IMR-90 (cell line): ENCODE measurements at regions not wholly inside any gene's neighbourhood (a gene's known extent, or its start where the extent isn't known, plus 50 kb on each side); places are given as distances from the start of the nearest gene placed in this dataset.

ENCODE experiments used
- ATAC-seq: fragments of 200-7000 bp; cut with Tn5 transposase; 2 replicates; pipeline ENCODE4 v1.9.1; 2020; ENCODE audit warnings: low read depth, mild to moderate bottlenecking, moderate library complexity
- BruUV-seq: library from RNA; stranded (reverse); fragments of 400-500 nt; replicated peaks from 2 replicates; lab custom pipeline; 2021; lab: Mats Ljungman, UMichigan
- CTCF ChIA-PET: fragments of 300-600 bp; formaldehyde crosslinking; extraction: SDS; loops from one replicate; lab custom pipeline; 2021; ENCODE audit warnings: antibody characterized with exemption; lab: Yijun Ruan, JAX
- POLR2A ChIA-PET: fragments of 300-600 bp; sonication (Branson Sonifier 250); formaldehyde crosslinking; loops from one replicate; lab custom pipeline; 2022; ENCODE audit warnings: antibody characterized with exemption; ENCODE audit not compliant: unreplicated experiment; lab: Charles Lee
- DNase-seq: peaks from one replicate; pipeline ENCODE4 v3.0.0; 2013
- H2AFZ ChIP-seq: replicated peaks from 2 replicates; pipeline ENCODE3; 2013; ENCODE audit warnings: low read length, mild to moderate bottlenecking; ENCODE audit not compliant: poor library complexity
- H2AK5ac ChIP-seq: 2 replicates; pipeline ENCODE4 v1.6.1; 2013; ENCODE audit warnings: low read depth, low read length, inconsistent platforms
- H2AK9ac ChIP-seq: replicated peaks from 2 replicates; pipeline ENCODE3; 2013; ENCODE audit warnings: mild to moderate bottlenecking, low read depth, low read length, moderate library complexity; ENCODE audit not compliant: poor library complexity
- H2BK120ac ChIP-seq: 2 replicates; pipeline ENCODE4 v1.6.1; 2013; ENCODE audit warnings: low read depth, low read length, inconsistent platforms
- H2BK15ac ChIP-seq: 3 replicates; pipeline ENCODE4 v1.6.1; 2013; ENCODE audit warnings: low read depth, low read length, inconsistent platforms
- H2BK20ac ChIP-seq: 2 replicates; pipeline ENCODE4 v1.6.1; 2013; ENCODE audit warnings: low read depth, mild to moderate bottlenecking, inconsistent platforms, low read length, moderate library complexity
- H2BK5ac ChIP-seq: 2 replicates; pipeline ENCODE4 v1.6.1; 2013; ENCODE audit warnings: mild to moderate bottlenecking, low read depth, low read length, inconsistent platforms; ENCODE audit not compliant: poor library complexity, severe bottlenecking
- H3K14ac ChIP-seq: replicated peaks from 2 replicates; pipeline ENCODE4 v1.6.1; 2013; ENCODE audit warnings: low read depth, low read length, inconsistent platforms
- H3K18ac ChIP-seq: 2 replicates; pipeline ENCODE4 v1.6.1; 2013; ENCODE audit warnings: low read depth, low read length, control low read depth
- H3K23ac ChIP-seq: 2 replicates; pipeline ENCODE4 v1.6.1; 2013; ENCODE audit warnings: low read depth, low read length, inconsistent platforms
- H3K27ac ChIP-seq: 2 replicates; pipeline ENCODE4 v1.5.1; 2013; ENCODE audit warnings: mild to moderate bottlenecking, control low read depth, low read length; ENCODE audit not compliant: insufficient read depth
- H3K27me3 ChIP-seq: 2 replicates; pipeline ENCODE4 v1.6.1; 2013; ENCODE audit warnings: low read length; ENCODE audit not compliant: control insufficient read depth, insufficient read depth
- H3K36me3 ChIP-seq: 2 replicates; pipeline ENCODE4 v1.6.1; 2013; ENCODE audit warnings: low read length, mixed read lengths; ENCODE audit not compliant: control insufficient read depth, insufficient read depth
- H3K4ac ChIP-seq: 2 replicates; pipeline ENCODE4 v1.6.1; 2013; ENCODE audit warnings: low read depth, low read length, inconsistent platforms
- H3K4me1 ChIP-seq: 2 replicates; pipeline ENCODE4 v1.6.1; 2013; ENCODE audit warnings: low read length, mixed read lengths; ENCODE audit not compliant: control insufficient read depth, insufficient read depth
- H3K4me2 ChIP-seq: 2 replicates; pipeline ENCODE4 v1.6.1; 2013; ENCODE audit warnings: low read depth, mild to moderate bottlenecking, control low read depth, low read length, moderate library complexity
- H3K4me3 ChIP-seq: 2 replicates; pipeline ENCODE4 v1.5.1; 2013; ENCODE audit warnings: low read depth, mild to moderate bottlenecking, control low read depth, low read length, moderate library complexity; ENCODE audit not compliant: insufficient read depth
- H3K56ac ChIP-seq: 2 replicates; pipeline ENCODE4 v1.6.1; 2013; ENCODE audit warnings: low read length, inconsistent platforms; ENCODE audit not compliant: insufficient read depth; ENCODE audit errors: extremely low read depth
- H3K79me1 ChIP-seq, 2 experiments: 2 replicates each; pipeline ENCODE4 v1.6.1; 2013; ENCODE audit warnings: low read length in 2 of 2, inconsistent platforms in 1 of 2, low read depth in 1 of 2
- H3K9ac ChIP-seq: 2 replicates; pipeline ENCODE4 v1.6.1; 2013; ENCODE audit warnings: low read depth, low read length, control low read depth
- H3K9me1 ChIP-seq: 2 replicates; pipeline ENCODE4 v1.6.1; 2013; ENCODE audit warnings: low read length, inconsistent platforms; ENCODE audit not compliant: insufficient read depth
- H3K9me3 ChIP-seq: 2 replicates; pipeline ENCODE4 v1.6.1; 2013; ENCODE audit warnings: low read length; ENCODE audit not compliant: control insufficient read depth, insufficient read depth
- H4K20me1 ChIP-seq: 2 replicates; pipeline ENCODE4 v1.6.1; 2013; ENCODE audit warnings: low read length, inconsistent platforms; ENCODE audit not compliant: insufficient read depth
- H4K5ac ChIP-seq: 2 replicates; pipeline ENCODE4 v1.6.1; 2013; ENCODE audit warnings: mild to moderate bottlenecking, low read depth, low read length, control low read depth
- H4K8ac ChIP-seq, 2 experiments: 2 replicates each; pipeline ENCODE4 v1.6.1; 2013; ENCODE audit warnings: low read depth in 2 of 2, low read length in 2 of 2, control low read depth in 1 of 2, inconsistent platforms in 1 of 2
- H4K91ac ChIP-seq: 2 replicates; pipeline ENCODE4 v1.6.1; 2013; ENCODE audit warnings: low read depth, low read length, inconsistent platforms; ENCODE audit not compliant: insufficient read depth
- BHLHE40 ChIP-seq: fragments of 150-350 bp; IDR thresholded peaks from 2 replicates; pipeline ENCODE4 v1.6.1; 2016; ENCODE audit warnings: mild to moderate bottlenecking, low read depth, low read length
- CEBPB ChIP-seq: IDR thresholded peaks from 2 replicates; pipeline ENCODE4 v1.6.1; 2012; ENCODE audit warnings: low read depth, low read length, improper control_type of control experiment
- CHD1 ChIP-seq: IDR thresholded peaks from 2 replicates; pipeline ENCODE4 v1.6.1; 2012; ENCODE audit warnings: low read depth, low read length, improper control_type of control experiment
- ELK1 ChIP-seq: fragments of 150-350 bp; IDR thresholded peaks from 2 replicates; pipeline ENCODE4 v1.6.1; 2016; ENCODE audit warnings: low read depth, mild to moderate bottlenecking, low read length, moderate library complexity, borderline replicate concordance
- FOS ChIP-seq: fragments of 150-350 bp; IDR thresholded peaks from 2 replicates; pipeline ENCODE4 v1.6.1; 2016; ENCODE audit warnings: low read depth, low read length
- MAFK ChIP-seq: IDR thresholded peaks from 2 replicates; pipeline ENCODE4 v1.6.1; 2012; ENCODE audit warnings: low read depth, low read length, improper control_type of control experiment
- MAZ ChIP-seq: IDR thresholded peaks from 2 replicates; pipeline ENCODE4 v1.6.1; 2012; ENCODE audit warnings: low read depth, mild to moderate bottlenecking, low read length, improper control_type of control experiment, moderate library complexity, borderline replicate concordance
- MXI1 ChIP-seq: IDR thresholded peaks from 2 replicates; pipeline ENCODE4 v1.6.1; 2012; ENCODE audit warnings: low read depth, mild to moderate bottlenecking, low read length, moderate library complexity, borderline replicate concordance
- NFE2L2 ChIP-seq: fragments of 150-350 bp; IDR thresholded peaks from 2 replicates; pipeline ENCODE4 v1.6.1; 2016; ENCODE audit warnings: low read depth, mild to moderate bottlenecking, low read length
- POLR2A ChIP-seq: IDR thresholded peaks from 2 replicates; pipeline ENCODE4 v1.6.1; 2012; ENCODE audit warnings: mild to moderate bottlenecking, low read depth, low read length
- RAD21 ChIP-seq: IDR thresholded peaks from 2 replicates; pipeline ENCODE4 v1.6.1; 2012; ENCODE audit warnings: low read length, improper control_type of control experiment
- RCOR1 ChIP-seq: IDR thresholded peaks from 2 replicates; pipeline ENCODE4 v1.6.1; 2012; ENCODE audit warnings: mild to moderate bottlenecking, low read length, improper control_type of control experiment; ENCODE audit not compliant: insufficient replicate concordance
- RFX5 ChIP-seq: IDR thresholded peaks from 2 replicates; pipeline ENCODE4 v1.8.0; 2012; ENCODE audit warnings: low read depth, mild to moderate bottlenecking, low read length, moderate library complexity
- SMC3 ChIP-seq: fragments of 150-350 bp; IDR thresholded peaks from 2 replicates; pipeline ENCODE4 v1.6.1; 2016; ENCODE audit warnings: low read depth, mild to moderate bottlenecking, antibody characterized with exemption, low read length, moderate library complexity
- USF2 ChIP-seq: fragments of 150-350 bp; IDR thresholded peaks from 2 replicates; pipeline ENCODE4 v1.6.1; 2017; ENCODE audit warnings: mild to moderate bottlenecking, antibody characterized with exemption, low read length, low read depth
- WGBS, 2 experiments: methylation state at CpG; one replicate each; pipeline versions ENCODE4 v1.1.5 to v1.1.7; 2013; ENCODE audit warnings: missing lambda C conversion rate in 2 of 2; ENCODE audit not compliant: insufficient read length in 1 of 2; ENCODE audit errors: extremely low coverage in 2 of 2; 5-methylcytosine and 5-hydroxymethylcytosine counted together
- dilution Hi-C: fragments of 300-500 bp; cut with HindIII; formaldehyde crosslinking; loops from one replicate; pipeline ENCODE4 v1.14.3; 2018; ENCODE audit warnings: low sequenced_read_pairs; ENCODE audit not compliant: unreplicated experiment
- in situ Hi-C: fragments of 300-500 bp; cut with MboI; formaldehyde crosslinking; loops from 3 replicates; pipeline ENCODE4 v1.14.3; 2019; ENCODE audit warnings: low sequenced_read_pairs, inconsistent platforms, mixed read lengths
- intact Hi-C: fragments of 100-400 bp; cut with micrococcal nuclease; formaldehyde crosslinking; loops from 2 replicates; pipeline ENCODE4 v1.10.0; 2022
- TF ChIP-seq, protein P1 (sequence below): conservative IDR thresholded peaks from 2 replicates; pipeline ENCODE4 v1.5.1; 2012; ENCODE audit warnings: mild to moderate bottlenecking, low read depth, low read length, improper control_type of control experiment

DNA sequence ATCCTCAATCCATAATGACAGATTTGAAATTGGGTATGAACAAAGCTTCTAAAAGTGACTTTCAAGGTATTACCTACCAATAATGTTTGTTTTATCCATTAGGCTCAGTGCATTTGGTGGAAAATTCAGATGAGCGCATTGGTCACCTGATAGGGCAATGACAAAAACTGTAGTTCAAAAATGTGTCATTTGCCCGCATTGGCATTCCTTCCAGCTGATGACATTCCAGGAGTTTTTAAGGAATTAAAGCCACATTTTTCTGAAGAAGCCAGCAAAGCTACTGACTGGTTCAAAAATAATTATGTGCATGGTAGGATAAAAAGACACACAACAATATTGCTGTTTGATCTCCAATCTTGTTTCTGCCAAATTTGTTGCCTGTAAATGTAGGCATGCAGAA lies 473.4 kb upstream of the CPEB2 start:
- Histone ChIP-seq H3K9me1 (no peaks in the 10 kb centered on the region), H3K14ac (no peak overlapping the region), H2BK15ac (no peak overlapping the region), H3K79me1 (no peaks in the 10 kb centered on the region), H3K36me3 (no peaks in the 10 kb centered on the region), H3K18ac (no peak overlapping the region), H3K27me3 (no peaks in the 10 kb centered on the region), H3K4me3 (no peak overlapping the region), H4K5ac (no peak overlapping the region), H3K4ac (no peak overlapping the region), H3K23ac (no peak overlapping the region), H2BK5ac (no peak overlapping the region), H2BK20ac (no peak overlapping the region), H2AK9ac (no peak overlapping the region), H4K8ac (no peak overlapping the region), H2AFZ (no peak overlapping the region), H4K91ac (no peak overlapping the region), H3K4me1 (no peaks in the 10 kb centered on the region), H2AK5ac (no peak overlapping the region), H3K9me3 (no peaks in the 10 kb centered on the region), H3K9ac (no peak overlapping the region), H4K20me1 (no peaks in the 10 kb centered on the region), H2BK120ac (no peak overlapping the region), H3K56ac (no peak overlapping the region), H3K27ac (no peak overlapping the region), H3K4me2 (no peak overlapping the region)
- TF ChIP-seq USF2 (no peak), RCOR1 (no peak), RFX5 (no peak), RAD21 (no peak), ELK1 (no peak), FOS (no peak), NFE2L2 (no peak), MXI1 (no peak), MAZ (no peak), POLR2A (no peak), SMC3 (no peak), CHD1 (no peak), BHLHE40 (no peak), CEBPB (no peak), MAFK (no peak)
- TF ChIP-seq, protein P1, sequence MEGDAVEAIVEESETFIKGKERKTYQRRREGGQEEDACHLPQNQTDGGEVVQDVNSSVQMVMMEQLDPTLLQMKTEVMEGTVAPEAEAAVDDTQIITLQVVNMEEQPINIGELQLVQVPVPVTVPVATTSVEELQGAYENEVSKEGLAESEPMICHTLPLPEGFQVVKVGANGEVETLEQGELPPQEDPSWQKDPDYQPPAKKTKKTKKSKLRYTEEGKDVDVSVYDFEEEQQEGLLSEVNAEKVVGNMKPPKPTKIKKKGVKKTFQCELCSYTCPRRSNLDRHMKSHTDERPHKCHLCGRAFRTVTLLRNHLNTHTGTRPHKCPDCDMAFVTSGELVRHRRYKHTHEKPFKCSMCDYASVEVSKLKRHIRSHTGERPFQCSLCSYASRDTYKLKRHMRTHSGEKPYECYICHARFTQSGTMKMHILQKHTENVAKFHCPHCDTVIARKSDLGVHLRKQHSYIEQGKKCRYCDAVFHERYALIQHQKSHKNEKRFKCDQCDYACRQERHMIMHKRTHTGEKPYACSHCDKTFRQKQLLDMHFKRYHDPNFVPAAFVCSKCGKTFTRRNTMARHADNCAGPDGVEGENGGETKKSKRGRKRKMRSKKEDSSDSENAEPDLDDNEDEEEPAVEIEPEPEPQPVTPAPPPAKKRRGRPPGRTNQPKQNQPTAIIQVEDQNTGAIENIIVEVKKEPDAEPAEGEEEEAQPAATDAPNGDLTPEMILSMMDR = no peak
- DNase-seq = no peak
- intact Hi-C loops = no loop called here
- ATAC-seq = no peak
- BruUV-seq = no TSS peak
- dilution Hi-C loops = no loop called here
- ChIA-PET CTCF (no interaction called here), POLR2A (no interaction called here)
- in situ Hi-C loops = no loop called here
- no CpG with 5 or more reads among the region's 2 CpGs for WGBS, 2 experiments
